HG02938 (cell line): ENCODE measurements at regions not wholly inside any gene's neighbourhood (a gene's known extent, or its start where the extent isn't known, plus 50 kb on each side); places are given as distances from the start of the nearest gene placed in this dataset.

Source experiments
- ATAC-seq: cut with Tn5 transposase; IDR thresholded peaks from one replicate; pipeline ENCODE4 v1.9.1; 2021; ENCODE audit warnings: mild to moderate bottlenecking, moderate library complexity; ENCODE audit not compliant: unreplicated experiment

DNA sequence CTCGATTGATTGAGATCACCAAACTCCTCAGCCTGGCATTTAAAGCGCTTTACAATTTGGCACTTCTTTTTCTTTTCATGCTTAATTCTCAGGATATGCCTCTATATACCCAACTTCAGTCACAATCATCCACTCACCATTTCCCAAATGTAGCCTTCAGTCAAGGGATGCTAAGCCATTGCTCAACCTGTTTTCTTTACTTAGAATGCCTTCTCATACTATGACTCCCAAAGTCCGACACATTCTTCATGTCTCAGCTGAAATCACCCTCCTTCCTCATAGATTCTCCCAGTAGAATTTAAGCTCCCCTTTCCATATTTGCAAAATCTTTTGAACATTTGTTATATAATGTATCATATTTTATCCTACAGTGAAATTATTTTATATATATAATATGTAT is 467.0 kb downstream of the LRIG3 start:
- no peak for ATAC-seq

DNA sequence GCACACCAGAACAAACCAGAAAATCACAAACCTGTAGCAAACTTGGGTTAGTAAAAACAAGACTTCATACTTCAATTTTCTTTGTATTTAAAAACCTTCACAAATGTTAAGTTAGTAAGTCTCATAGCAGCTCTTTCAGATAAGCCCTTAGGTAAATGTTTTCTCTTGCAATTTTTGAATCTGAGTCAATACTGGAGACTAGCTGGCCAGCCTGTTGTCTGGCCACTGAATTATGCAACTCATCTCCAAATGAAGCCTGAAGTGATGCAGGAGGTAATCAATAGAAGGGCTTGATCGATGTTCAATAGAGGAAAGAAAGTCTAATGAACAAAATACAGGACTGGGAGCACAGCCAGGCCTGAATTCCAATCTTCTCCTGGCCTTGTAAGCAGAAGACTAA is 465.2 kb downstream of the LRIG3 start:
- no peak for ATAC-seq

DNA sequence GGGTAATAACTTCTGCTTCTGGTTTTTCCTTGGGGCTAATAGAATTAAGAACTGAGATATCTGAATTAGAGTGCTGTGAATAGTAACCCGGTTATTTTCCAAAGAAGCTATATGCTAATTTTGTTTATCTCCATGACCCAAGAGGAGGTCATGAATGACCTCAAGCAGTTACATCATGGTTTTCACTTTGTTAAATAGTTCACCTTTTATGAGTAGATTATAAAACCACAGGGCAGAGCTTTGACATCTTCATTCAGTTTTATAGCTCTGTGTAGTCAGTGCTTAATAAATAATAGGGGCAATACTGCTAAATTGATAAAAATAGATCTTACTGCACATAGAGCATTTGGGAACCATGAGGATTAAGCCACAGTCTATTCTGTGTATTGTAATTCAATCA is 462.2 kb downstream of the LRIG3 start:
- ATAC-seq: no peak

DNA sequence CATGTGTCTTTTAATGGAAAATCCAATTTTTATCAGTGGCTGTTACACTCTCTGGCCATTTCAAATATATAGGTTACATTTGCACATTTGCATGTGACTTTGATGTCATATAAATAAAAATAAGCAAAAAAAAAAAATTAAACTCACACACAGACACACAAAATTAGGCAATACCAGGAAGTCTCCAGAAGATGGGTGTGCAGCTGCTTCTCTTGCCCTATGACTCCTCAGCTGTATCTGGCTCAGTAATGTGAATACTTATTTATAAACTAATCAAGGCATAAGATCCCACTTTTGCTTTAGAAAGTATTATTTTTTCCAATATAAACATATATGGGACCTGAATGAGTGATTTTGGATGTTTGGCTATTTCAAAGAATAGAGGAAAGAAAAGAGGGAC is 461.1 kb downstream of the LRIG3 start:
- ATAC-seq: no peak

DNA sequence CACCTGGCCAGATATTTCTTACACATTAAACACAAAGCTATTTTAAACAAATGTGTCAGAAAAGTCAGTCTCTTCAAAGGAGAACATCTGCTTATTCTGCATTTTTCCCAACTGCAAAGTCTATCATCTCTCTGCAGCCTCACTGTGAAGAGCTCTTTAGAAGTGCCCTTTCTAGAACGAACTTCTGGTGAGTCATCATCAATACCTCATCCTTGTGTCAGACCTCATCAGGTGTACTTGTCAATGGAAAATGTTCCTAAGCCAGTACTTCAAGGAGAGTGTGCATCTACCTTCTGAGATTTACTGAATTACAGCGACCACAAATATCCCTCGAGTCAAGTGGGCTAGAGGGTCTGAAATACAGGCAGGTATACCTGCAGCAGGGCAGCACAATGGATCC is 457.3 kb downstream of the LRIG3 start:
- ATAC-seq: no peak

DNA sequence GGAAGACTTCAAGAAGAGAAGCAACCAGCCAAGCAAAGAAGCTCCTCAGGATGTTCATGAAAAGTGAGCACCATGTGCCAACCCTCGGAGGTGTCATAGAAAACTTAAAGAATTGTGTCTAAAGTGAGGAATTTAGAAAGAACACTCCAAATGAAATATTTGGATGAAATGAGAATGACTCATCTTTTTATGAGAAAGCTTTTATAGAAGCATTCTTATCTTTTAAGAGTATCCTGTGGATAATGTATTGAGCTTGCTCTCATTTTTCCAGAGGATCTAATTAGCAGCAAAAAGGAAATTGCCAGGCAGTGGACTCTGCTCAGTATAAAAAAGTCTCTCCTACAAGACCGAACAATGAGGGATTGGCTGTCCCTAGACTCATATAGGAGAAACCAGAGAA is 454.9 kb downstream of the LRIG3 start:
- no peak for ATAC-seq

DNA sequence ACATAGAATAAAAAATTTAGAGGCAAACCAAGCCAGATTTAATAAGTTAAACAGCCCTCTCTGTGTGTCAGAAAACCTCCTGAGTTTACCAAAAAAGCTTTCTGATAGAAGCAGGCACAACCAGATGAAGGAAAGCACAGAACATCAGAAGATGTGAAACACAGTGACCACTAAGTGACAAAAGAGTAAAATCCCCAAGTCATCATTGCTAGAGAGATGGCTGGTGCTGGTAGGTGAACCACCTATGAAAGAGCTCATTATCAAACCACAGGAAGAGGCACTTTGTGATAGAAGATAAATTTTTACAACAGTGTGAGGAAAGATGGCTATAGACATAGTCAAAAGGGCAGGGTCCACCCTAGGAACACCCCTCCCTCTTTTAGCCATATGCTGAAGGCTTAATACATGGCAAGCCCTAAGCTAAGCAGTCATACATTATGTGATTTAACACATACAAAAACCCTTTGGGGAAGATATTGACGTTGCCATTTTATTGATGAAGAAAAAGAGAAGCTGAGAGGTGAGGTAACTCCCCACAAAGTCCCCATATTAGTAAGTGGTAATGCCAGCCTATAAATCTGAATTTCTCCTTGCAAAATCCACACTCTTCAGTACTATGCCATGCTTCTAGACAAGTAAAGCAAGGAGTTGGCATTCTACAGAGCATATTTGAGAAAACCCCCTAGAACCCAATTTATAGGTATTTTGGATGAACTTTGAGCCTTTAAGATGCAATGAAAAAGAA is 449.9 kb downstream of the LRIG3 start:
- ATAC-seq: no peak

DNA sequence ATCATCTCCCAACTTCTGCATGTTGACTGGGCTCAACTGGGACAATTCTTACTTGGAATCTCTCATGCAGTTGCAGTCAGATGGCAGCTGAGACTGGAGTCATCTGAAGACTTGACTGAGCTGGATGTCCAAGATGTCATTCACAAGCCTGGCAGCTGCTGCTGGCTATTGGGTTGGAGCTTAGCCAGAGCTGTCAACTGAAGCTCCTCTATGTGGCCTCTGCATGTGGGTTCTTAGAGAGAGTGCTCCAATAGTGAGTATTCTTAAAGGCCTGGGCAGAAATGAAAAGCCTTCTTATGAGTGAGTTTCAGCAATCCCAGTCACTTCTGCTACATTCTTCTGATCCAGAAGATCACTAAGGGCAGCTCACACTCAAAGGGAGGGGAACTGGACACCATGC is 440.9 kb downstream of the LRIG3 start:
- ATAC-seq: no peak

DNA sequence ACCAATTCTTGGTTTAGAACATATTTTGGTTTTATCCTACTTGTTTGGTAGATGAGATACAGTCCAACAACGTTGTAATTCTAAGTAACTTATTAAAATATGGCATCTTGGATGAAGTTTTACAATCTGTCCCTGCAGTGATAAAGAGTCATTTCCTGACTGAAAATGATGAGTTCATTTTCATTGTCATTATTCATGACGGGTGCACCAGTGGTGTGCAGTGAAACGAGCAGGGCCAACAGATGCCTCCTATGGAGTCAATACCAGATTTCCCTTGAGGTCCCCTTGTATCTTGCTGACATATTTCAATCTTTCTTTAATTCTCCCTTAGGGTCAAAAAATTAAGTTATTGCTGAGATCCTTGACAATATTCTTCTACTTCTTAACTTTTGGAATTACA is 438.5 kb downstream of the LRIG3 start:
- no peak for ATAC-seq

DNA sequence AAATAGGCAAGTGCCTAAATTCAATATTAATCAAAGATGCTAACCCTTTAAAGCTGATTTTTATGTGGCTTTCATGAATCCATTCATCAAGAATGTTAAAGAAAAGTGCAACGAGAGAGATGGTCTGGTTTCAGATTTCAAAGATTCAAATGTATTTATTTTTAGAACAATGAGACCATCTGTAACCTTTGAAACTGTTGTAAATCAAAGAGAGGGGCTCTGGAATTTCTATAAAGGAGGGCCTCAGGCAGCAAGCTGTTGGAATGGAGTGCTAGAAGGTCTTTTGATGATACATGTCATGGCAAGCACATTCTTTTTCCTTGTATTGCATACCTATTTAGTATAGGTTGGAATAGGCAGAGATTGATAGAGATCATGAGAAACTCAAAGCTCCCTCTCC is 433.0 kb downstream of the LRIG3 start:
- ATAC-seq: no peak

DNA sequence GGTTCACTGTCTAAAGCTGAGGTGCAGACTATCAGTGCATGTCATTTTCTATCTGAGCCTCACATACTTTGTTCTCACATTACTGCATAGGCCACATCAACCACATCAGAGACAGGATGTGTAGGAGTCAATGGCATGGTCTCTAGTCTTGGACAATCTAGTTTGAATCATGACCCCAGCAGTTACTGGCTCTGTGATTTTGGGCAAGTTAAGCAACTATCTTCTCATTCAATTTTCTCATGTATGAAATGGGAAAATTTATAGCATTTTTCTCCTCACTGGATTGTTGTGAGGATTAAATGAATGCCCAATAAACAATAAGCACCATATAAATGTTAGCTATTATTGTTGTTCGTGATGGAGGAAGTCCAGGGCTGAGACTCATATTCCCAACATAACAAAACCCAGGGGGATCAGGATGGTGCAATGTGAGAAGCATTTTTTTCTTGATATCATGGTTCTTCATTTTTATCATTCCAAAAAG is 432.6 kb downstream of the LRIG3 start:
- ATAC-seq: no peak

DNA sequence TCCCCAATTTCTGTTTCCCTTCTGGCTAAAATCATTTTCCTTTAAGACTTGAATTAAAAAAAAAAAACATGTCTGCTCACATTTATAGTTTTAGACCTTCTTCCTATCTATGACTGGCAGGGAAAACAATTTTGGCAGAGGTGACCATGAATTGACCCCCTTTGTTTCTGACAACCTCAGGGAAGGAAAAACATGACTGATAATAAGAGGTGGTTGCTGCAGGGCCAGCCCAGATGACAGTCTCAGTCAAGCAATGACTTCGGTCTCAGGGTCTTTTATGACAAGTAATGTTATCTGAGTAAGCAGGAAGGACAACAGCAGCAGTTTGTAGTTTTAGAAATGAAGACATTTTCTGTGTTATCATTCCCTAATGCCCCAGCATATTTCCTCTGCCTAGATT is 430.9 kb downstream of the LRIG3 start:
- ATAC-seq: no peak

DNA sequence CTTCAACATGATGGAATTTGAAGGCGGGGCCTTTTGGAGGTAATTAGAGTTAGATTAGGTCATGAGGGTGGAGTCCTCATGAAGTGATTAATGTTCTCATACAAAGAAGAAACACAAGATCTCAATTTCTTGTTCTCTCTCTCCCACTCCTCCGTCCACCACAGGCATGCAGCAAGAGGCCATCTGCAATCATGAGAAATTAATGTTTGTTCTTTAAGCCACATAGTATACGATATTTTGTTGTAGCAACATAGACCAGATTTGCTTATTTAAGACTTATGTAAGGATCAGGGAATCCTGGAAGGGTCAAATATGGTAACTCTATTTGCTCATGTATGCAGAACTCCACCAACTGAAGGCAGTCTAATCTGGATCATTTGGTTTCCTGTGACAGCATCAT is 429.0 kb downstream of the LRIG3 start:
- ATAC-seq: no peak

DNA sequence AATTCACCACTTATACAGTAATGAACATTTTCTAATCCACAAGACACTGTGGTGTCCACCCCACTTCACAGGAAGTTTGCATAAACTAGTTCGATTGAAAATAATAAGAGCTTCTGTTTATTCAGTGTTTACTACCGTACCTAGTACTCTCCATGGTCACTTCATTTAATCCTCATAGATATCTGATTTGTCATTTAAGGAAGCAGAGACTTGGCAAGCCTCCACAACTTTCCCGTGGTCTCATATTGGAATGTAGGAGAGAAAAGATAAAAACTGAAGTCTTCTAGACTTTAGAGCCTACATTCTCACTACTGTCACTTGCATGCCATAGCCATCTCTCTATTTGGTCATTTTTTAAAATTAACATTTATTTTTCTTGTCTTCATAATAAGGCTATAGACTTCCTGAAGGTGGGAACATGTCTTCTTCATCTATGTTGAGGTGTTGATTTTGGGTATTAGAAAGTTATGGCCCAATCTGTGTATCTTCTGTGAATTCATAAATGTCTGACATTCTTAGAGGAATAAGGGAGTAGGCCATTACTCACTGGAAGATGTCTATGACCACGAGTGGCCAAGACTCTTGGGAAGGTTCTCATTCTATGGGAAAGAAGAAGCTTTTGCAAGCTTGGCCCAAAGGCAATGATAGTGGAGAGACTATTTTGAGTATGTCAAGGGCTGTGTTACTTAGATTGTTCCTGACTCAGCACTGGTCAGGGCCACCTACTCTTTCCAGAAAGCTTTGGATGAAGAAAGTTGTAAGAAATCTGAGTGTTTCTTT is 423.7 kb downstream of the LRIG3 start:
- no peak for ATAC-seq

DNA sequence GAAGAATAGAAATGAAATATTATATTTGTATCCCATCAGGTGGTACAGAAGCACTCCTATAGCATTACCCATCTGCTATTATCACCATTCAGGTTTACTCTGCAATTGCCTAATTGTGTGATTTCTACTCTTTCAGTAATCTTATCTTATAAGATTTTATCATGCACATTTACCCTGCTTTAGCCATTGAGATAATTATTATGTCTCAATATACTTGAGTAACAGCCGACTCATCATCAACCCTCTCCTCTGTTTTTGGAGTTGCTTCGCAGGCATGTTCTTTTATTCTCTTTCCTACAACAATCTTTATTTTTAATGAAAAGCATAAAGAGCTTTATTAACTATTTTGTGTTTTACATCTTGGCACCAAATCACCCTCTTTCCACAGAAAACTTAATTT is 419.9 kb downstream of the LRIG3 start:
- no peak for ATAC-seq

DNA sequence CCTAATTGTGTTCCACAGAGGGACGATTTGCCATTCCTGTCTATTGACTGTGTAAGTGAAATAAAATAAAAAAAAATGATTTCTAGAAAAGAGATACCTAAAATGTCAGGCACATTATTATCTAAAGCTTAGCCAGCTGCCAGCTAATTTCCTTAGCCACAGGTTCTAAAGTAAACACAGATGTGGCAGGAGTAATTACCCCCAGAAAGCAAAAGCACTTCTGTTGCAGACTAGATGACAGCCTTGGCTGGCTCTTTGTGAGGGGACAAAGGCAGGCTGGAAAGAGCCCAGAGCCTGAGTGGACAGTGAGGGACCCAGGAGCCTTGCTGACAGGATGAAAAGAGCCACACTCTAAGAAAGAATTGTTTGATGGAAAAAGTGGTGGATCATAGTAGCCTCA is 418.1 kb downstream of the LRIG3 start:
- ATAC-seq: no peak

DNA sequence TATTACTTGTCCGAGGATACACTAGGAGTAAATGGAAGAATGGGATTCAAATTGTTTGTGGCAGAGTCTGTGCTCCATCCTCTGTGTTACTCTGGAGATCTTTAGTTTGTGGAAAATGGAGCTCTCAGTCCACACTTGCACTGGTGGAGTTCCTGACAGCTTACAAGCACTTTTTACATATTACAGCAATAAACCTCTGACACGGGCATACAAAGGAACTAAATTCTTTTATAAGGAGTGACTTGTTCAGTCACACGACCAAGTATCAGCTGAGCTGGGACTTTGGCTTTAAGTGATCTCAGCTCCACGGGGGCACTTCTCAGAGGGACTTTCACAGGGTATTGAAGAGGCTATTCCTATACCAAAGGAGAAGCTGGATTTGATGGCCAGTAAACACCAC is 417.5 kb downstream of the LRIG3 start:
- no peak for ATAC-seq

DNA sequence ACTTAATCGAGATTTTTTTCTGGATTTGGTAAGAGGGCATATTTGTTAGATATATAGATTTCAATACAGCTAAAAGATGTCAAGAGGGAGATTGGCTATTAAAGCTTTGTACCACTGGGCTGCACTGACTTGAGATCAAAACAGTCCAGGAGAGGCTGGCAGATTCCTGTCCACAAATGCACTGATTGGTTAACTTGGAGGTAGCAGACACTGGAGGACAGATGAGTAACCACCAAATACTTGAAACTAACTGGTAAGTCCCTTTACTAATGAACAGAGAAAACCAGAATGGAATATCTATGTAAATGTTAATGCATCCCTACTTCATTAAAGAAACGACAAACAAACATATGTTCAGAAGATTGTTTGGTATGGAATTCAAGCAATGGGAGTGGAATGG is 416.6 kb downstream of the LRIG3 start:
- ATAC-seq: no peak

DNA sequence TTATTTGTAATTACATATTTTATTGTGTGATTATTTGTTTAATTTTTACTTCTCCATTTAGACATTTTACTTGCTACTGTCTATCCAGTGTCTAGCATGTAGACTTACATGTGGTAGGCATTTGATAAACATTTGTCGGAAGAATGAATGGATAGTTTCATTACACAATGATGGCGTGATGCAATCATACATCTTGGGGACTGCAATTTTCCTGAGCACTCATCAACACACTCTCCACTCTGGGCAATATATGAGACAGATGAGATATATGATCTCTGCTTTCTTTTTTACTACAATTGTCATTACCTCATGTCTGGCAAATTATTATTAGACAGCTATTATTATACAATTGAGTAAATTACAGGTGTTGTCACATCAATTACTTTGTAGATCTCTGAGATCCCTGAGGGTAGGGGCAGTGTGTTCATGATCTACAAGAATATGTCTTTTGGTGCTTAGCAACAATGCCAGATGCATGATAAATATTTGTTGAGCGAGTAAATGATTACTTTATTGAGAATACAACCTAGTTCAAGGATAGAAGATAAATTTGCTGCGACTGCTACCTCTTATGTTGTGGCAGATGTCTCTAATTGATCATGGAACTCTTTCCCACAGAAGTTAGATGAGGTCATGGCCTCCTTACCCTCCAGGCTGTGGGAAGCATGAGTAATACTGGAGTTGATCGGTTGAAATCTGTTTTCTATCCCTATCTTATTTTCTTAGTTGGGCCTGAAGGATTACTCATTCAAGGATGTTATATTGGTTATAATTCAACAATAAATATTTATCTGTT is 416.0 kb downstream of the LRIG3 start:
- no peak for ATAC-seq

DNA sequence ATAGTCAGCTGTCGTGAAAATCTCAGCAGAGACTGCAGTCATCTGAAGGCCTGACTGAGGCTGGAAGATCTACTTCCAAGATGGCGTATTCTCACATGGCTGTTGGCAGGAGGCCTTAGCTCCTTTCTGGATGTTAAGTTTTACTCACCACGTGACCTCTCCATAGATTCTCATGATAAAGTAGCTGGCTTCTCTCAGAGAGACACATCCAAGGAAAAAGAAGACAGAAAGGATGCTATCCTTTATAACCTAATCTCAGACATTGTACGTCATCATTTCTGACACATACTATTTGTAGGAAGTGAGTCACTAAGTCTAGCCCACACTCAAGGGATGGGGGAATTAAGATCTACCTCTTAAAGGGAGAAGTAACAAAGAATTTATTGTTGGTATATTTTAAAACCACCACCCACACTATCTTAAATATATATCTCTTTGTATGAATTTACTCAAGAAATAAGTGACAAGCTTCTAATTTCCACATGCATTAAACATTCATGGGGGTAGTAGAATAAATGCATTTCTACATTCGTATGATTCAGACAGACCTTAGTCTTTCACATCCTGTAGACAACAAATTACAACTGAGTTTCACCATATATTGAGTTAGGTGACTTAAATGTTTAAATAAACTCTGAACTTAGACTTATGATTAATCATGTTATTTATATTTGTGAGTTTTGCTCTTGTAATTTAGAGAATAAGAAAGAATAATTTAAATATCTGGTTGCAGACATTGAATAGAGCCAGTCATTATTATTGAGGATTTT is 411.0 kb downstream of the LRIG3 start:
- no peak for ATAC-seq

DNA sequence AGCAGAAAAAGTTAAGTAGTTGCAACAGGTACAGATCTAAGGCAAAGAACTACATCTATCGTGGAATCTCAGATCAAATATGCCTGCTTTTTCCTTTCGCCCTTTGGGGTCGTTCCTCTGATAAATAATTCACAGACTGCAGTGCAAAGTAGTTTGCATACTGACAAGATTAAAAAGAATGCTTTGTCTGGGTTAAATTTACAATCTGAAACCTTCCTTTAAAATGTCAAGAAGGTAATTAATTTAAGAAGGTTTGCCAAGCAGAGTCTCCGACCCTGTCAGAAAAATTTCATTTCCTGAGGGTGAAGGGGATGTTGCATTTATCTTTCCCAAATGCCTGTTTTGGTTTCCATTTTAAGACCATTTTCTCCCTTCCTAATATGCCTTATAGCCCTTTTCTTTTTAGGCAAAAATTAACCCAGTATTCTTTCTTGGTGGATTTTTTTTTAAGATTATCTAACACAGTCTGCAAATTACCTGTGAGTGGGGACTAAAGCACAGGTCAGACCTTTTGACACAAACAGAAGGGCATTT is 406.9 kb downstream of the LRIG3 start:
- ATAC-seq: no peak
